ENCODE measurements at regions not wholly inside any gene's neighbourhood (a gene's known extent, or its start where the extent isn't known, plus 50 kb on each side); places are given as distances from the start of the nearest gene placed in this dataset.

- TF ChIP-seq CTCF (IDR thresholded peaks at IDR 0.05; ENCODE audit: control extremely low read depth in 1 of 3, insufficient read depth in 1 of 3, low read depth in 1 of 3, low read length in 3 of 3) (no peak), HDAC2 (IDR thresholded peaks at IDR 0.05; ENCODE audit: borderline replicate concordance in 1 of 2, low read depth in 2 of 2, low read length in 2 of 2) (no peak), CEBPB (IDR thresholded peaks at IDR 0.05; ENCODE audit: low read depth, low read length) (no peak), MAX (IDR thresholded peaks at IDR 0.05) (no peak), GABPA (IDR thresholded peaks at IDR 0.05; ENCODE audit: borderline replicate concordance, insufficient read depth, low read length) (no peak), ZNF274 (IDR thresholded peaks at IDR 0.05; ENCODE audit: borderline replicate concordance, extremely low read depth, low read length) (no peak), JUND (IDR thresholded peaks at IDR 0.05; ENCODE audit: low read length) (no peak), POLR2AphosphoS5 (IDR thresholded peaks at IDR 0.05; ENCODE audit: low read depth, low read length) (no peak), POLR2A (IDR thresholded peaks at IDR 0.05; ENCODE audit: control extremely low read depth in 1 of 2, low read depth in 2 of 2, low read length in 2 of 2) (no peak), EZH2 (IDR thresholded peaks at IDR 0.05; ENCODE audit: low read depth, low read length, severe bottlenecking) (no peak), CREB1 (IDR thresholded peaks at IDR 0.05) (no peak), KDM5A (IDR thresholded peaks at IDR 0.05; ENCODE audit: low read length) (no peak)
Measured at GRCh38 chr6:144753023-144753705, 468.0 kb downstream of the UTRN start.

All from H1 (cell line).